ENCODE measurements at regions not wholly inside any gene's neighbourhood (a gene's known extent, or its start where the extent isn't known, plus 50 kb on each side); places are given as distances from the start of the nearest gene placed in this dataset.
"Not testable (repeated sequence)": the region's sequence is repeated elsewhere in the genome, so short reads cannot be mapped to it uniquely, and the experiment has no call there.

DNA sequence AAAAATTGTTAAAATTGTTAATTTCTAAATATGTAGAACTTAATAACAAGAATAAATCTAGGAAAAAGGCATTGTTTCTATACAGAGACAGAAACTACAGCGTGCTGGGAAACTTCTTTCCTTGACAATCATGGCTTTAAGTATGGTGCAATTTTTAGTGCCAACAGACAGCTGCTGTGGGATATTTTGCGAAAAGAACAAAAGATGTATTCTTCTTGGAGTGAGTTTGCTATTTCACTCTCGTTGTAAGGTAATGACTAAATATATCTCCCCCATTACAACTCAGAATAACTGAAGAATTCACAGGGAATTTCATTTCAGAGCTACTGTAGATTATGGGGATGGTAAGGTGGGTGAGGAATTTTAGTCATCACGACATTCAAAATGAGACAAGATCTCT lies 2055.0 kb upstream of the ACO1 start:
- H3K27me3 ChIP-seq: no peaks in the 10 kb centered on the region
- no peak overlapping the region for H3K4me3 ChIP-seq
- no peak for ATAC-seq
- no peaks in the 10 kb centered on the region for H3K36me3 ChIP-seq
- no peak for DNase-seq
- H3K4me1 ChIP-seq: no peaks in the 10 kb centered on the region
- no peaks in the 10 kb centered on the region for H3K9me3 ChIP-seq
- no peak overlapping the region for H3K27ac ChIP-seq
- TF ChIP-seq, protein P1, sequence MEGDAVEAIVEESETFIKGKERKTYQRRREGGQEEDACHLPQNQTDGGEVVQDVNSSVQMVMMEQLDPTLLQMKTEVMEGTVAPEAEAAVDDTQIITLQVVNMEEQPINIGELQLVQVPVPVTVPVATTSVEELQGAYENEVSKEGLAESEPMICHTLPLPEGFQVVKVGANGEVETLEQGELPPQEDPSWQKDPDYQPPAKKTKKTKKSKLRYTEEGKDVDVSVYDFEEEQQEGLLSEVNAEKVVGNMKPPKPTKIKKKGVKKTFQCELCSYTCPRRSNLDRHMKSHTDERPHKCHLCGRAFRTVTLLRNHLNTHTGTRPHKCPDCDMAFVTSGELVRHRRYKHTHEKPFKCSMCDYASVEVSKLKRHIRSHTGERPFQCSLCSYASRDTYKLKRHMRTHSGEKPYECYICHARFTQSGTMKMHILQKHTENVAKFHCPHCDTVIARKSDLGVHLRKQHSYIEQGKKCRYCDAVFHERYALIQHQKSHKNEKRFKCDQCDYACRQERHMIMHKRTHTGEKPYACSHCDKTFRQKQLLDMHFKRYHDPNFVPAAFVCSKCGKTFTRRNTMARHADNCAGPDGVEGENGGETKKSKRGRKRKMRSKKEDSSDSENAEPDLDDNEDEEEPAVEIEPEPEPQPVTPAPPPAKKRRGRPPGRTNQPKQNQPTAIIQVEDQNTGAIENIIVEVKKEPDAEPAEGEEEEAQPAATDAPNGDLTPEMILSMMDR (IDR thresholded peaks at IDR 0.05): no peak
- intact Hi-C loops (cut with DNase I): no loop called here

DNA sequence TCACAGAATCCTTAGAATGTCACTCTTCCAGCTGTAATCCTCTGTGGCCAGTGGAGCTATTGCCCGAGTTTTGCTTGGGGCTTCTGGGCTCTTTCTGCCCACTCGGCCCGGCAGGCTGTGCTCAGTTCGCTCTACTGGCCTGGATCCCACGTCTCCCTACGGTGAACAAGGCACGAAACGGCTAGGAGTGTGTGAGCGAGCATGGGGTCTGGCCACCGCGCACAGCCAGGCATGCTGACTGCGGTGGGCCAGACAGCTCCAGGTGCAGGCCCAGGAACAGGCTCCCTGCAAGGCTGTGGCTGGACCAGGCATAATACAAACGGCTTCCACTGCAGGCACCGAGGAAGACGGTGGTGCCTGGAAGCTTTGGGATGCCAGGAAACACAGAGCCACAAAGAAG lies 2035.5 kb upstream of the ACO1 start:
- intact Hi-C loops (cut with DNase I): no loop called here
- DNase-seq (no peak), ATAC-seq (peak; percentile 15)
- Histone ChIP-seq H3K27ac (no peak overlapping the region), H3K27me3 (no peaks in the 10 kb centered on the region), H3K4me1 (no peaks in the 10 kb centered on the region), H3K4me3 (no peak overlapping the region), H3K36me3 (no peaks in the 10 kb centered on the region), H3K9me3 (no peaks in the 10 kb centered on the region)
- TF ChIP-seq, protein P1 (IDR thresholded peaks at IDR 0.05): no peak

DNA sequence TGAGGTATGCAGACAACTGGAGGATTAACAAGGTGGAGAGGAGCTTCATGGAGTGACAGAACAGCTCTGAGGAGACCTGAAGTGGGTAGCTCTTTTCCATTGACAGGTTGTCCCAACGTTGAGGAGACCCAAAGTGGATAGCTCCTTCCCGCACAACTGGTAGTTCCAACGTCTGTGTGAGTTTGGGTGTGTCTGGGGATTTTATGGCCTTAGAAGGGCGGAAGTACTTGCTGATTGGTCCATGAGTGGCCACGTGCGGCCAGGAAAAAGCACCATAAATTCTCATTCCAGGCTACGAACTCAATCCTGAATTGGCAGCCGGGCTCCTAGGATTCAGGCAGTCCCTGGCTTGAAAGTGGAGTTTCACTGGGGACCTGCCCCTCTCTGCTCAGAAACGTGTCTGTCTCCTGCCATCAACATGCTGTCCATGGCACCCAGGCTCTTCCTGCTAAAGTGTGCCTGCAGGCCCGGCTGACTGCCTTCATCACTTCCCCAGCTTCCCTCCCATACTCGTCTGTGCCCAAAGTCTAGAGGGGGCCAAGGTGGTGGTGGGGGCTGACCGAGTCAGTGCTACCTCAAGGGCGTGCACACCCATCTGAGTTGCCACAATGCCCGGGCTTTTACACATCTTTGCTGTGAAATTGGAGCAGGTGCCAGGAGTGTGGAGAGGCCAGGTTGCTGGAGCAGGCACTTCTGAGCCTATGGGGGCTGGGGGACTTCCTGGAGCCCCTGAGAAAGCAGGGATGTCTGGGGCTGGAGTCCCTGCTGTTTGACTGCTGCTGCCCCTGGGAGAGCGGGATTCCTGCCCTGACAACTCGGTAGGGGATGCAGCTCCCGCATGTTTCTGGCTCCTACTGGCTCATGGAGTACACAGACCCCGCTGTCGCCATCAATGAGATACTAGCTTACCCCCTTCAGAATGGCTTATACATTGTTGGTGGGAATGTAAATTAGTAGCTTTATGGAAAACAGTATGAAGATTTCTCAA lies 2034.6 kb upstream of the ACO1 start:
- TF ChIP-seq, protein P1 (IDR thresholded peaks at IDR 0.05): no peak
- DNase-seq: peak; percentile 54
- ATAC-seq: peak; percentile 25
- no peaks in the 10 kb centered on the region for H3K27me3 ChIP-seq
- H3K36me3 ChIP-seq: no peaks in the 10 kb centered on the region
- no peak overlapping the region for H3K4me3 ChIP-seq
- intact Hi-C loops (cut with DNase I): no loop called here
- no peak overlapping the region for H3K27ac ChIP-seq
- no peaks in the 10 kb centered on the region for H3K9me3 ChIP-seq
- H3K4me1 ChIP-seq: no peaks in the 10 kb centered on the region

DNA sequence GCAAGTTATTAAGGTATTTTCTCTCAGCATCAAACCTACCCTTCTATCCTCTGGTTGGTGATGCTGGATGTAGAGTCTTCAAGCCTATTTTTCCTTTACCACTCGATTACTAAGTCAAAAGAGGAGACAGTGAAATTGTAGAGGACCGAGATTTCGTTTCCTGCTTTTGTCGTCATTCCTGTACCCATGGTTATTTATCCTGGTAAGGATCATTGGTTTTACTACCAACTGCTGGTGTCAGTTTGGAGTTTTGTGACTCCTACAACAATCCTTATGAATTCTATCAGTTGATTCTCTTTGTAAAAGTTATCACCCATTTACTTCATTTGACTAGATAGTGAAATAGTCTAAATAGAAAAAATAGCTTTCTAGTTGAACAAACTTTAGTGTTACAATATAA lies 2028.2 kb upstream of the ACO1 start:
- H3K27ac ChIP-seq: no peak overlapping the region
- intact Hi-C loops (cut with DNase I): no loop called here
- H3K9me3 ChIP-seq: no peaks in the 10 kb centered on the region
- ATAC-seq: no peak
- no peak for DNase-seq
- H3K4me3 ChIP-seq: no peak overlapping the region
- no peaks in the 10 kb centered on the region for H3K4me1 ChIP-seq
- no peaks in the 10 kb centered on the region for H3K36me3 ChIP-seq
- H3K27me3 ChIP-seq: no peaks in the 10 kb centered on the region
- TF ChIP-seq, protein P1 (IDR thresholded peaks at IDR 0.05): no peak

DNA sequence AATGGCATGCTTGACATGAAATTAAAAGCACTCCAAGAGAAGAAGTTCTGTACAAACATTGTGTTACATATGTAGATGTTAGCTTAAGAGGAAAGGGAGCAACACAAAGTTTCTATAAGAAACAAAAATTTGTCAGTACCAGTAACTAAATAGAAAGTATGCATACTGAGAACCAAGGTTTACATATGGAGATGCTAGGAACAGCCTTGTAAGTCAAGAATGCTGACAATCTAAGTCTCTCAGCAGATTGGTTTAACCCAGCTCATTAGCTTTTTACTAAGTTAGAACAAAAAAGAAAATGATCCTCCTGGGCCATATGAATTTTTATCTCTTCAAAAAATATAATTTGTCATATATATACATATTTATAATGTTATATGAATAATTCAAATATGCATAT lies 2022.1 kb upstream of the ACO1 start:
- Histone ChIP-seq H3K9me3 (no peaks in the 10 kb centered on the region), H3K4me1 (no peaks in the 10 kb centered on the region), H3K27me3 (no peaks in the 10 kb centered on the region), H3K27ac (no peak overlapping the region), H3K36me3 (no peaks in the 10 kb centered on the region), H3K4me3 (no peak overlapping the region)
- no peak for ATAC-seq
- intact Hi-C loops (cut with DNase I): no loop called here
- TF ChIP-seq, protein P1 (IDR thresholded peaks at IDR 0.05): no peak
- DNase-seq: no peak

DNA sequence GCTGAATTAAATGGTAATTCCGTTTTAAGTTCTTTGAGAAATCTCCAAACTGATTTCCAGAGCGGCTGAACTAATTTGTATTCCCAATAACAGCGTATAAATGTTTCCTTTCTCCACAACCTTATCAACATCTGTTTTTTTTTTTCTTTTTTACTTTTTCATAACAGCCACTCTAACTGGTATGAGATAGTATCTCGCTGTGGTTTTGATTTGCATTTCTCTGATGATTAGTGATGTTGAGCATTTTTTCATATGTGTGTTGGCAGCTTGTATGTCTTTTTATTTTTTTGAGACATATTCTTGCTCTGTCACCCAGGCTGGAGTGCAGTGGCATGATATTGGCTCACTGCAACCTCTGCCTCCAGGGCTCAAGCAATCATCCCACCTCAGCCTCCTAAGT lies 2018.3 kb upstream of the ACO1 start:
- intact Hi-C loops (cut with DNase I); H3K4me3 ChIP-seq; H3K27ac ChIP-seq; ATAC-seq; H3K36me3 ChIP-seq; DNase-seq; H3K27me3 ChIP-seq; H3K9me3 ChIP-seq; H3K4me1 ChIP-seq: not testable (repeated sequence)
